Occipital lobe (tissue), 1 donor: ENCODE measurements at regions not wholly inside any gene's neighbourhood (a gene's known extent, or its start where the extent isn't known, plus 50 kb on each side); places are given as distances from the start of the nearest gene placed in this dataset.
A peak's percentile ranks its signal among the peaks of the same experiment; 100 is the strongest.
"Not testable (repeated sequence)": the region's sequence is repeated elsewhere in the genome, so short reads cannot be mapped to it uniquely, and the experiment has no call there.

Experiments used
- DNase-seq: peaks from one replicate; lab custom pipeline; 2025; lab: John Stamatoyannopoulos, UW

DNA sequence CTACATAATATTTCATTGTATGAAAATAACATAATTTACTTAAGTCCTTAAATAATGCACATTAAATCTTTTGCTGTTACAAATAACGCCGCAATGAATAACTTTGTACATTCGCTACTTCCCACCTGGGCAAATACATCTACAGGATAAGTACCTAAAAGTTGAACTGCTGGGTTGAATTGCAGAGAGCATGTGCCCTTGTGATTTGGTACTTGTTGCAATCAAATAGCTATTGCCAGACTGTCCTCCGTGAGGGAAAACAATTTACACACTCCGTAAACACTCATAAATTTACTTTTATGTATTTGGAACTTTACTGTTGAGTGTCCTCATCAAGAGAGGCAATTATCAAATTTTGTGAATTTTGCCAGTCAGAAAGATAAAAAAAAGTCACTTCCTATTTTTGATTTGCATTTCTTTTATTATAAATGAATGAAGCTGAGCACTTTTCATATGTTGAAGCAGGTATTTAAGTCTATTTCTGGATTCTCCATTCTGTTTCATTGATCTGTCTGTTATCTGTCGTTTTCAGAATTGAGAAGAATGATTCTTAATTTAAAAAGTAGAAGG, 140.8 kb upstream of the SERTAD2 start:
- DNase-seq: no peak

GRCh38 chr2:64795024-64795592, 141.4 kb upstream of the SERTAD2 start:
- no peak for DNase-seq

DNA sequence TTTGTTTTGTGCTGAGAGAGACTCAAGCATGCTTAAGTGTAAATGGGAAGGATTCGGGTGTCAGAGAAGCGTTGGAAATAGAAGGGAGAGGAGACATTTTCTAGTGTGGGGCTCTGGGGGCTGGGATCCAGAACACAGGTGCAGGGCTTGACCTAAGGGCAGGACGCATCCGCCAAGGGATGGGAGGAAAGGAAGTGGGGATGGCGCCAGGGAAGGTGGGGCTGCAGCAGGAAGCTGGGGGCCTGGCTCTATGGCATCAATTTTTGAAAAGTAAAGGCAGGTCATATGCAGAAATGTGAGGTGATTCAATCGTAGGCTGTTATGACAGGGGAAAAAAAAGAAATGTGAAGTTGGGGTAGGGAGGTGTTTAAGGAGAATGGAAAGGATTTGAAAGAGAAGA, 143.2 kb upstream of the SERTAD2 start:
- no peak for DNase-seq

DNA sequence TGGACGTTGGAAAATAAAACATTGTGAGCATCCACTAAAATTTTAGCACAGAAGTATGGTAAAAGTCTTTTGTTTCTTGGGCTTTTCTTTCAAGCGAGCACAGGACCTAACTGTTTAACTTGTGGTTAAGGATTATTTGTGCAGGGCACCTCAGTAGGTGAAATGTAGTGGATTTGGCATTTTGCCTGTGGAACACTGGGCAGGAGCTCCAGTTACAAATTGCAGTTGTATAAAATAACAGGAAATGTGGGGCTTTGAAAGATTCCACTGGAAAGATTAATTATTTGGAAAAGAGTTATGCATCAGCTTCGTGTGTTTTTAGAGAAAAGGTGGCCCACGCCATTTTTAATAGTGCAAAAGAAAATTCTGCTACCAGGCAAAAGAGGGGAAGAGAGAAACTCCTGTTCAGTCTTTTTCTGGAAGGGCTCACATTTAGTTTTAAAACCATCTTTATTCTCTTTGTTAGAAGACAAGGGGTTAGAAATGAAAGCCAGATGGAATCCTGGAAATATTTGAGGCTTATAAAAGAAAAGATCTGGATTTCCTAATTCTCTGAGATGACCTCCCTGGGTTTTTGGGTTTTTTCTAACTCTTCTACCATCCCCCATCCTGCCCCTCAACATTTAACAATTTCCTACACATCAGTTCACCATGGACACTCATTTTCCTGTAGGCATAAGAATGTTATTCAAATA, 144.3 kb upstream of the SERTAD2 start:
- DNase-seq: no peak

DNA sequence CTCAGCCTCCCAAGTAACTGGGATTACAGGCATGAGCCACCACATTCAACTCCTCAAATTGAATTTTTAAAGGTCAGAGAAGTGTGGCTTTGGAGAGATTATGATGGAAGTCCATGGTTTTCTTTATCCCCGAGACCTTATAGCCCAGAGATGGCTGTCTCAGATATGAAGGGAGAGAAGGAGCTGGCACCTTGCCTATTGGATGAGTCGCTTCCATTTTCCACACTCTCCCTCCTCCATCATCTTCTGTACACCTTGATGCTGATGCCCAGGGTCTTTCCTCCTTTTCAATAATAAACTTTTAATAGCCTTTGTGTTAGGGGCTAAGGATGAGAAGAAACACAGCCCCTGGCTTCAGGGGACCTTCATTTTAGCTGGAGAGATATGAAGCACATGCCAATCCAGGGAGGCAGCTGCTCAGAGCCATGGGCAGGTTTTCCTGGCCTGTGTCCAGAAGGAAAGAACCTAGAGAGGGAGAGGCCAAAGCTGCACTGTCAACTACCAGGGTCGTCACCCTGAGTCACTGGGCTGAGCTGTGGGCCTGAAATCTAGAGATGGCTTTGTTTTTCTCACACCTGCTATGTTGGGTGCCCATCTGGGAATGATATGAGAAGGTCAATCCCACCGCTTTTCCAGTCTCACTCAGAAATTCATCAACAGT, 146.0 kb upstream of the SERTAD2 start:
- DNase-seq: no peak

GRCh38 chr2:64803776-64804175, 150.1 kb upstream of the SERTAD2 start:
- DNase-seq: no peak

DNA sequence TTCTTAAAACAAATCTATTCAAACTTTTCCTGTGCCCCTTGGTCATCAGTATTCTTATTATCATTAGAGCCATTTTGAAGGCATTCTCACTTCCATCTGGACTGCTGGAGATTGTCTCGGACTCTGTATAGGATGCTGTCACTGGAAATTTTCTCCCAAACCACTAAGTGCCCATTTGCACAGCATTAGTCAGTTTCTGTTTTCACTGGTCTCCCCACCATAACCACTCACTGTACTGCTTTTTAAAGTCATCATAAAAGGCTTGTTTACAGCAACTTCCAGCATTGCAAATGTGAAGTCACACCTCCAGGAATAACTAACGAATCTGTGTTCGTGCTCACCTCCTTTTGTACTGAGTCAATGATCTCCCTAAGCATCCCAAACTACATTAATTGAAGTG, 150.9 kb upstream of the SERTAD2 start:
- DNase-seq: no peak

DNA sequence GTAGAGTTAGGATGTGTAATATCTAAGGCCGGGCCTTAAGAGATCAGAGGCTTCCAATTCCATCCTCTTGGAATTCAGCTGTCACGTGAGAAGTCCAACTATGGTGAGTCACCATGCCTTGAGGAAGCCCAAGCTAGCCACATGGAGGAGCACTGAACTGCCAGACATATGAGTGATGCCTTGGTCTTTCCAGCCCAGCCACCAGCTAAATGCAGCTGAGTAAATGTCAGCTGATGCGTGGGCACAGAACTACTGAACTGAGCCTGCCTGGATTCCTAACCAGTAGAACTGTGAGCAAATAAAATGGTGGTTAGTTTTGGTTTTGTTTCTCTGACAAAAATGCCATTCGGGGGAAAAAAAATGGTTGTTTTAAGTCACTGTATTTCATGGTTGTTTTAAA, 153.7 kb upstream of the SERTAD2 start:
- peak; percentile 28 for DNase-seq

DNA sequence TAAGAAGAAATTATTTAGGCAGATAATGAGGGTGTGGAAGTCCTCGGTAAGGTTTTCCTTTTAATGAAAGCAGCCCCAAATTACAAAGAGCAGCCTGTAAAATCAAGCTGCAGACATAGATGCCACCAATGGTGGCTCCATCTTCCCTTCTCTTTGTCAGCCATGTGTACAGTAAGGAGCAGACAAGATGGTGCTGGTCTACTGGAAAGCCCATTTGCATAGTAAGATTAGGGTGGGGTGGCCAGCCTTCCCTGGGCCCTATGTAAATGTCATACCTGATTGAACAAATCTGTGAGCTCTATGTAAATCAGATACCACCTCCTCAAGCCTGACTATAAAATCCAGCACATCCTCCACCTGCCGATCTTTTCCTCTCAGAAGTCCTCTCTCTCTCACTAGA, 154.4 kb upstream of the SERTAD2 start:
- DNase-seq: no peak

DNA sequence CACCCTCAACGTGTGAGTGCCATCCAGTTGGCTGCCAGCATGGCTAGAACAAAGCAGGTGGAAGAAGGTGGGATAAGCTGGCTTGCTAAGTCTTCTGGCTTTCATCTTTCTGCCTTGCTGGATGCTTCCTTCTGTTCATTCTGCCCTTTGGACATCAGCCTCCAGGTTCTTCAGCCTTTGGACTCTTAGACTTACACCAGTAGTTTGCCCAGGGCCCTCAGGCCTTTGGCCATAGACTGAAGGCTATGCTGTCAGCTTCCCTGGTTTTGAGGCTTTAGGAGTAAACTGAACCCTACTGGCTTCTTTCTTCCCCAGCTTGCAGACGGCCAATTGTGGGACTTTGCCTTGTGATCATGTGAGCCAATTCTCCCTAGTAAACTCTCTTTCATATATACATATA, 155.0 kb upstream of the SERTAD2 start:
- DNase-seq: no peak

GRCh38 chr2:64809216-64809615, 155.5 kb upstream of the SERTAD2 start:
- no peak for DNase-seq

- DNase-seq: no peak
These were observed 158.6 kb upstream of the SERTAD2 start for GRCh38 chr2:64812285-64812684.

GRCh38 chr2:64814007-64814406, 160.3 kb upstream of the SERTAD2 start:
- no peak for DNase-seq

- DNase-seq: not testable (repeated sequence)
These were observed 162.8 kb upstream of the SERTAD2 start for GRCh38 chr2:64816526-64816925.

- no peak for DNase-seq
These were observed 163.7 kb upstream of the SERTAD2 start for GRCh38 chr2:64817453-64817852.

DNA sequence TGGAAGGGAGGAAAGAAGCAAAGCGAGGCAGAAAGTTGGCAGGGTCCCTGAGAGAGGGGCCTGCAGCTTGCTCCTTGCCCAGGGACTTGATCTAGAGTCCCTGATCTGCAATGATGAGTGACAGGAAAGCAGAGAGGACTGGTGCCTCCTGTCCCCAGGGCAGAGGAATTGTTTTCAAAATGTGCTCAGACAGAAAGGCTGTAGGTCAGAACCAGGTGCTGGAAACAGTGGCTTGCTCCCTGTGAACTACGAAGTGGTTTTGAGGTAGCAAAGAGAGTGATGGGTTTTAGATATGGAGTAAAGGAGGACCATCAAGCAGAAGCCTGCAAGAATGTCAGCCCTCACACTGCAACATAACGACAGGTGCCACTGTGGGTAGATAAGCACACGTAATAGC, 164.9 kb upstream of the SERTAD2 start:
- no peak for DNase-seq

- no peak for DNase-seq
These were observed 165.6 kb upstream of the SERTAD2 start for GRCh38 chr2:64819361-64819760.

DNA sequence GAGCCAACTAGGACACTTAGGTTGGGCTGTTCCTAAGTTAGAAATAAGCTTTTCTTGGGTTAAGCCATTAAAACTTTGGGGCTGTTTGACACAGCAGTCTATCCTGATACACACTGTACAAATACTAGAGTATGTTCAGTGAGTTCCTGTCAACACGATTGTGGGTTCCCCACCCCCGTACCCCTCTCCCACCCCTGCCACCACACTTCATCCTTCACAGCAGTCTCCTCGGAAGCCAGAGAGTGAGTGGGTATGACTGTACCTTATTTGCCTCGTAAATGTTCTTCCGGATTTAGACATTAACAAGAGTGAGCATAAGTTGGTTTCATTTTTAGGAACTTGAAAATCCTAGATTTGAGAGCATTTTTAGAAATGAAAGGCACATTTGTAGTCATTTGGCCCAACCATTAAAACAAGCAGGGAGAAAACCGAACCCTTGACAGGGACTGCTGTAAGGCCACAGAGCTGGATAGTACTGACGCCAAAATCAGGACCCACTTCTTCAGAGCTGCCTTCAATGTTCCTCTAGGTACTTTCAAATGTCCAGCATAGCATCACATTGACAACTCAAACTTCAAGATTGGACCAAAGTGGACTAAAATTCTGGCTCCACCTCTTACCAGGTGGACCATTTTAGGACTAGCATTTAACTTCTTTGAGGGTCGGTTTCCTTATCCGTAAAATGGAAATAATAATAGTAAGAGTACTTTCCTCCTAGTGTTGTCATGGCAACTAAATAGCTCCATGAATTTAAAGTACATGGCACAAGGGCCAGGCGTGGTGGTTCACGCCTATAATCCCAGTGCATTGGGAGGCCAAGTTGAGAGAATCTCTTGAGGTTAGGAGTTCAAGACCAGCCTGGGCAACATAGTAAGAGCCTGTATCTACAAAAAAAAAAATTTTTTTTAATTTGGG, 166.3 kb upstream of the SERTAD2 start:
- no peak for DNase-seq

- DNase-seq: no peak
These were observed 167.2 kb upstream of the SERTAD2 start for GRCh38 chr2:64820901-64821300.

- DNase-seq: no peak
These were observed 165.4 kb upstream of the SLC1A4 start for GRCh38 chr2:64823794-64824193.

DNA sequence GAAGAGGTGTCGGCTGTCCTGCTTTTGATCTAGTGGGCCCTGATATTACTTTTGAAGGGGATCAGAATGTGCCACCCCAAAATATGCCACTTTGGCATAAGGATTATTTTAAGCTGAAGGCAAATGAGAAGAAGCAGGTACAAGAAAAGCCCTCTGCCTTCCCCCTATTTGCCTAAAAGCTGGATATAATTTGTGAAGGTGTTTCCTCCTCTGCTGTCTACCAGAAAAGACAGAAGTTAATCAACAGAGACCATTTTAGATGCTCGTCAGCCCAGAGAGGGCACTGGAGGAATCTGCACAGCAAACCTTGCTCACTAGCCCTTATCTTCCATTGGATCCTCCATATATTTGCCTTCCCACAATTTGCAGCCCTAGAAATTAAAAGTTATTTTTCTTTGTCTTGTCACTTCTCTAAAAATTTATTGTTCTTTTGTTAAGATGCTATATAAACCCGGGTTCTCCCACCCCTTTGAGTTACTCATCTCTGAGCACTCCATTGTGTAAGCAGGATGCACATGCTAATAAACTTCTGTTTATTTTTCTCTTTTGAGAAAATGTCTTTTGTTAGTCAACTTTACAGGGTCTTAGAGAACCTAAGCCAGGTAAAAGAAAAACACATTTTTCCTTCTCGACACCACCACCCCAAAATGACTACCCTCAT, 163.2 kb upstream of the SLC1A4 start:
- DNase-seq: no peak
